ENCODE measurements at regions not wholly inside any gene's neighbourhood (a gene's known extent, or its start where the extent isn't known, plus 50 kb on each side); places are given as distances from the start of the nearest gene placed in this dataset.

GRCh38 chr3:8128686-8129085 is 372.9 kb upstream of the LMCD1 start:
- TF ChIP-seq CTCF (IDR thresholded peaks at IDR 0.05) = no peak
- TF ChIP-seq POLR2A (IDR thresholded peaks at IDR 0.05) = no peak
